GM18870 (cell line): ENCODE measurements at regions not wholly inside any gene's neighbourhood (a gene's known extent, or its start where the extent isn't known, plus 50 kb on each side); places are given as distances from the start of the nearest gene placed in this dataset.

Source experiments
- ATAC-seq: cut with Tn5 transposase; IDR thresholded peaks from one replicate; pipeline ENCODE4 v1.9.1; 2021; ENCODE audit warnings: moderate library complexity; ENCODE audit not compliant: unreplicated experiment

DNA sequence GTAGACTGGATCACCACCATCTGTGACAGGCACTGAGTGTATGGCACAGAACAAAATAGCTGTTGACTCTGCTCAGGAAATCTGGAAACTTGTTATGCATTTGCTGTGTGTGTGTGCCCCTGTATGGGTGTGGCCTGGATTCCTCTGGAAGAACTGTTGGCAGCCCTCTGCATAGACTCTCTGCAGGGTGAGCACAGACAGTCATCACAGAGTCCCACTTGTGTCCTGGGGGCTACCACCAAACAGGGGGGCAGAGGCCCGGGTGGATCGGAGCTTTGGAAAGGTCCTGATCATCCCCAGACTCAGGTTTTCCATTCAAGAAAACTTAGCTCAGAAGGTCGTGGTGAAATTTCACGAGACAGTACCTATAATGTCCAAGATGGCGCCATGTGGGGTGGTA lies 258.6 kb downstream of the SOX11 start:
- ATAC-seq, result no peak

DNA sequence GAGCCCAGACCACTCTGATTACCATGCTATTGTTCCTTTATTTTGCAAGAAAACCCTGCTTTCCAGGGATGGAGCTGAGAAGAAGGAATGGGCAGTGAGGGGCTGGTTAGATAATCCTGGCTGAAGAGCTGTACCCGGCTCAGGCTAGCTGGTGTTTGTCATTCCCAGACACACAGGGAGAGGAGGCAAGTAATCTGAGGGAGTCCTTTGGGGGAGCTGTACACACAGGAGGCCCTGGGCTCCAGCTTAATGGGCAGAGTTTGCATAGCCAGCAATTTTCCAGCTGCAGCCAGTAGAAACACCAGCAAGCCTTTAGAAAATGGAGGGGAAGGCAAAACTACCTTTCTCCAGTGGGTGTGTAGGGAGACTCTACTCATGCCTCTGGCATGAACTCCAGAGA lies 259.3 kb downstream of the SOX11 start:
- no peak for ATAC-seq

DNA sequence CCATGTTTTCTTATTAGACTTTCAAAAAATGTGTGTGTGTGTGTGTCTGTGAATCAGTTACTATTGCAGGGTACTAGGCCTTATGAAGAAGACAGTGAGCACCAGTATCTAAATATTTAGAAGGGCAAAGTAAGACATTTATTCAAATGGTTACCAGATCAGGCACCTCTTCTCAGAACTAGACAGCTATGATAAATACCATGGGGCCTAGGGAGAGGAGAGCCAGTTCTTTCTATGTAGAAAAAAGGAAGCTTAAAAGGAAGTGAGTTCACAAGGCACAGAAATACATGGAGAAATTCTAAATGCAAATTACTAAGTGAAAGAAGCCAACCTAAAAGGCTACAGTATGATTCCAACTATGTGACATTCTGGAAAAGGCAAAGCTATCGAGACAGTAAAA lies 261.3 kb downstream of the SOX11 start:
- no peak for ATAC-seq

DNA sequence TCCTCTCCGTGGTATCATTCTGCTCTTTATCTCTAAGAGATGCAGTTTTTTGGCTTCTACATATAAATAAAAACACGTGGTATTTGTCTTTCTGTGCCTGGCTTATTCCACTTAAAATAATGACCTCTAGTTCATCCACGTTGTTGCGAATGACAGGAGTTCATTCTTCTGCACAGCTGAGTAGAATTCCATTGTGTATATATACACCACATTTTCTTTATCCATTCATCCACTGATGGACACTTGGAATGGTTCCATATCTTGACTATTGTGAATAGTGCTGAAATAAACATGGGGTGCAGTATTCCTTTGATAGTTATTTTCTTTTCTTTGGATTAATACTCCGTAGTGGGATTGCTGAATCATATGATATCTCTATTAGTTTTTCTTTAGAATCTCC lies 262.3 kb downstream of the SOX11 start:
- no peak for ATAC-seq

DNA sequence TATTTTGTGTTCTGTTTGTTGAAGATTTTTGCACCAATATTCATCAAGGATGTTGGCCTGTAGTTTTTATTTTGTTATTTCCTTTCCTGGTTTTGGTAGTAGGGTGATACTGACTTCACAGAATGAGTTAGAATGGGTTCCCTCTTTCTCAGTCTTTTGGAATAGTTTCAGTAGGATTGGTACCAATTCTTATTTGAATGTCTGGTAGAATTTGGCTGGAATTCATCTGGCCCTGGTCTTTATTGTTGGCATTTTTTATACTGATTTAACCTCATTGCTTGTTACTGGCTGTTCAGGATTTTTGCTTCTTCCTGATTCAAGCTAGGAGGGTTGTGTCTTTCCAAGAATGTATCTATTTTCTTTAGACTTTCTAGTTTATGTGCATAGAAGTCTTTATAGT lies 263.7 kb downstream of the SOX11 start:
- ATAC-seq, result no peak

- ATAC-seq, result no peak
Observed at GRCh38 chr2:5959836-5960820, 267.9 kb downstream of the SOX11 start.

GRCh38 chr2:5967506-5967905 lies 275.3 kb downstream of the SOX11 start:
- no peak for ATAC-seq

GRCh38 chr2:5969303-5969702 lies 277.1 kb downstream of the SOX11 start:
- ATAC-seq, result no peak

- no peak for ATAC-seq
Observed at GRCh38 chr2:5970347-5970746, 278.2 kb downstream of the SOX11 start.

DNA sequence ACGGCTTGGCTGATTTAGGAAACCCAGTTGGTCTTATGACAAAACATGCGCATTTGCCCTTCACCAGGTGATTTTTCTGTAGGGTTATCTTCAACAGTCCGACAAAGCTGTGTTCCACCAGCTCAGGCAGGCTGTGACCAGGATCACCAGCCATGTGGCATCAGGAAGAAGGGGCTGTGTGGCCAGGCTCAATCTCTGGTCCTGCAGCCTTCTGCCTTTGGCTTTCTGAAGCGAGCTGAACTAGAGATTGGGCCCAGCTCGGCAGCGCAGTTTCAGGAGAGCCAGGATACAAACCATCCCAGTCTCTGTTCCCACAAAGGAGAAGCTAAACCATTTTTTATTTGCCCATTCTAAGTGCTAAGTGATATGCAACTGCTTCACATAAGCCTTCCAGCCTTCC lies 282.3 kb downstream of the SOX11 start:
- ATAC-seq, result no peak

DNA sequence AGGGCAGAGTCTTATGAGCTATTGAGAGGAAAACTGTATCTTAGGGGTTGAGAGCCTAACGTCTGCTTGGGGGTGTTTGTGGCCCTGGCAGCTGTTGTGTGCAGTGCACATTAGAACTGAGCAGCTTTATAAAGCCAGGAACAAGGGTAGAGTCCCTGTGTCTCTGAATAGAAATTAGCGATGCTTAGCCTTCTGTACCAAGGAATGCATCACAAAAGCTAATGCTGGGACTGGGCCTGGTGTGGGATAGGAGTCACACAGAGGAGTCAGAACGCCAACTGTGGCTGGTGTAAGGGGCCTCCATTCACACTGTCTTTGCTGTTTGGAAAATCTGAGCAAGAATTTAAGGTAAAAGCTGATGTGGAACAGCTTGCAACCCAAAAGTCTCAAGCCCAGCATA lies 283.2 kb downstream of the SOX11 start:
- no peak for ATAC-seq

- no peak for ATAC-seq
Observed at GRCh38 chr2:5976531-5977065, 284.4 kb downstream of the SOX11 start.

GRCh38 chr2:5977477-5977876 lies 285.3 kb downstream of the SOX11 start:
- ATAC-seq, result no peak

GRCh38 chr2:5978131-5978751 lies 286.1 kb downstream of the SOX11 start:
- no peak for ATAC-seq

- ATAC-seq, result no peak
Observed at GRCh38 chr2:5980450-5981190, 288.4 kb downstream of the SOX11 start.

DNA sequence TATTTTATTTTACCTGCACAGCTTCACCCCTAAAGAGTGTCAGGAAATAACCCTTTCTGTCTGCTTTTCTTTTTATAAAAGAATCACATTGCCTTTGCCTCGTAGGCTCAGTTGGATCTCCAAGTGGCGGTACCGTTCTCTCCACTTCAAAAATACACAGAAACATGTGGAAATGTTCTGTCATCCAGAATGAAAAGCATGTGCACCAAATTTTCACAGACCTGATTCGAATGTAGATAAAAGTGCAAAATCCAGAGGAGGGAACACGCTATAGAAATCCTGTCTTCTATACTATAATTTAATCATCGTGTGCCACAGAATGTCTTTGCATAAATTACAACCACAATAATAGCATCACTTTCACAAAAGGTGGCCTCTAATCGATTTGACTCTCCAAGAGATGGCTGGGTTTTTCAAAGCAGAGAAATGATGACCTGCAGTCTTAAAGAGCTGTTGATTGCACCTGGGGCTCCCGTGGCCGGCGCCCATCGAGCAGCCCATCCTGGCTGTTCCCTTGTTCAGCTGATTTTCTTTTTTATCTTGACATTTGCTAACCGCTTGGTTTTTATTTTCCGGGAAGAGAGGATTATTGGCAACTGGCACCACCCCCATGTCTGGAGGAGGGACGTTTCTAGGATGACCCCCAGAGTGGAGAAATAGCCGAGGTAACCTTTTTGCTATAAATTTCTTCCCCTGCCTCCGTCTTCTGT lies 290.2 kb downstream of the SOX11 start:
- no peak for ATAC-seq

DNA sequence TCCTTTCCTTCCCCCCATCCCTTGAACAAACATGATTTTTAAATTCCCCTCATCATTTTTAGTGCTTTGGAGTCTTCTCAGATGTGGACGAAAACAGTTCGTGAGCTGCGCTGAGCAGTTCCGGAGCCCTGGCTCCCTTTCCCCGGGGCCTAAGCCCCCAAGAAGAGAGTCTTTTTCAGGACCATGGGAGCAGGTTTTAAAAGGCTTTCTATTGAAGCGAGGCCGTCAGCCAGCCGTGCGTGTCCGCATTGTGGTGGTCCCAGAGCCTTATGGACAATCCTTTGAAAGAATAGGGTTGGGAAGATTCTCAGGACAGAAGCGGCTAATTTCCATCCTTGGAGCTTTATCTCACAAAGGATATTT lies 290.7 kb downstream of the SOX11 start:
- ATAC-seq, result no peak

DNA sequence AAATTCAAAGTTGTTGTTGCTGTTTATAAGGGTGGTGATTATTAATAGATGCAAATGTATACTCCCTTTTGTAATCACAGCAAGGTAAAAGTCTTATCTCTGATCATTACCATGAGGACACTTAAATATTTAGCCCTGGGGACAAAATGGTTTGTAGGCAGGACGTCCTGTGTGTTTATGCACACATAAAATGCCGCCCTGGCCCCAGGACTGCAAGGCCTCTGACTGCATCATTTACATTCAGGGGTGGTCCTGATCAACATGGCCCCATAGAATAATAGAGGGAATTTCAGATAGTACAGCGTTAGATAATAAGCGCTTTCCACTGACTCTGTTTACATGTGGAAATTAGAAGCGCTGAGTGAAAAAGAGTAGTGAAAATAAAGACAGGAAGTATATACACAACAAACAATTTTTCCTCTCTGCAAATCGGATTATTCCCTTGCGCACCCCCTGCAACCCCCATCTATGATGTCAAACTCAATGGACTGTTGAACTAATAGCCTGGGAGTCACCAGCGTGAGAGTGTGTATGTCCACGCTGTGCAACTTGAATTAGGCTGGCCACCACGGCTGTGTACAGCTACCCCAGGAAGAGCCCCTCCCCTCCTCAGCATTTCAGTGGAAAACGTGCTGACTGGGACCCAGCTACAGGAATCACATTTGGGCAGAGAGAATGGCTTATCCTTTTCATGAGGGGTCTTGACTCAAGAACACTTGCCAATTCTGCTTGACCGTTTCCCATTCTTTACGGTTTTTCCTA lies 291.5 kb downstream of the SOX11 start:
- no peak for ATAC-seq

- ATAC-seq, result no peak
Observed at GRCh38 chr2:5984273-5984655, 292.1 kb downstream of the SOX11 start.

DNA sequence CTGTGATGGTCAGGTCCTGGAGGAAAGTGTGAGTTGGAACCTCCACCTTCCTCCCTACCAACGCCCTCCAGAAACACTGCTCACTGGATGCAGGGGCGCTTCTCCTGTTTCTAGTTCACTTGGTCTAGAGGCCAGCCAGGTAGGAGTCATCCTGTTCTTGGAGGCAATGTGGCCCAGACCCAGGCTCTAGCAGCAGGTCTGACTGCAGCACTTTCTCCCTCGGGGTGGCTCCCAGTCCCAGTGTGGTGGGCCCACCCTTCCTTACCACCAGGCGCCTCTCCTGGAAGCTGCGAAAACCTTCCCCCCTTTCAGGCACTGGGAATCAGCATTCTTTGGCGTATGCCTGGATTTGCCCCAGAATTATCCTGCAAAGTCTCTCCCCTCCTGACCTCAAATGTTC lies 292.8 kb downstream of the SOX11 start:
- ATAC-seq, result no peak
